ENCODE measurements at regions not wholly inside any gene's neighbourhood (a gene's known extent, or its start where the extent isn't known, plus 50 kb on each side); places are given as distances from the start of the nearest gene placed in this dataset.

DNA sequence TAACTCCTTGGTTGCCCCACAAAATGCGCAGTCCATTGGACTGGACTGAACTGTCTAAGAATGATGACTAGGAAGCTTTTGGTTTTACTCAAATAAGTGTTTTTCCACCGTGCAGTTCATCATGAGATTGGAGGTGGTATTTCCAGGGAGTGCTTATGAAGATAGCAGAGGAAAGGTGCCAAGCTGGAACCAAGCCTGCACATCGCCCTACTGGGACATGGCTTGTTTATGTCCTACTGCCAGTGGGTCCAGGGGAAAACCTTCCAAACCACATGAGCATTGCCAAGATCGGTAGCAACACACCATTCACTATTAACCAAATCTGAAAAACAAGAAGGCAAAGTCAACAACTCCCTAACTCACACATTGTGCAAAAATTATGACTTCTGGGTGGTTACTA, 54.7 kb upstream of the DSCAM start:
- no peak overlapping the region for H3K4me3 ChIP-seq (ENCODE audit: low read length)
- no peak for DNase-seq (ENCODE audit: low read depth)
- TF ChIP-seq, protein P1, sequence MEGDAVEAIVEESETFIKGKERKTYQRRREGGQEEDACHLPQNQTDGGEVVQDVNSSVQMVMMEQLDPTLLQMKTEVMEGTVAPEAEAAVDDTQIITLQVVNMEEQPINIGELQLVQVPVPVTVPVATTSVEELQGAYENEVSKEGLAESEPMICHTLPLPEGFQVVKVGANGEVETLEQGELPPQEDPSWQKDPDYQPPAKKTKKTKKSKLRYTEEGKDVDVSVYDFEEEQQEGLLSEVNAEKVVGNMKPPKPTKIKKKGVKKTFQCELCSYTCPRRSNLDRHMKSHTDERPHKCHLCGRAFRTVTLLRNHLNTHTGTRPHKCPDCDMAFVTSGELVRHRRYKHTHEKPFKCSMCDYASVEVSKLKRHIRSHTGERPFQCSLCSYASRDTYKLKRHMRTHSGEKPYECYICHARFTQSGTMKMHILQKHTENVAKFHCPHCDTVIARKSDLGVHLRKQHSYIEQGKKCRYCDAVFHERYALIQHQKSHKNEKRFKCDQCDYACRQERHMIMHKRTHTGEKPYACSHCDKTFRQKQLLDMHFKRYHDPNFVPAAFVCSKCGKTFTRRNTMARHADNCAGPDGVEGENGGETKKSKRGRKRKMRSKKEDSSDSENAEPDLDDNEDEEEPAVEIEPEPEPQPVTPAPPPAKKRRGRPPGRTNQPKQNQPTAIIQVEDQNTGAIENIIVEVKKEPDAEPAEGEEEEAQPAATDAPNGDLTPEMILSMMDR (conservative IDR thresholded peaks at IDR 0.05; ENCODE audit: low read depth, low read length) = no peak

DNA sequence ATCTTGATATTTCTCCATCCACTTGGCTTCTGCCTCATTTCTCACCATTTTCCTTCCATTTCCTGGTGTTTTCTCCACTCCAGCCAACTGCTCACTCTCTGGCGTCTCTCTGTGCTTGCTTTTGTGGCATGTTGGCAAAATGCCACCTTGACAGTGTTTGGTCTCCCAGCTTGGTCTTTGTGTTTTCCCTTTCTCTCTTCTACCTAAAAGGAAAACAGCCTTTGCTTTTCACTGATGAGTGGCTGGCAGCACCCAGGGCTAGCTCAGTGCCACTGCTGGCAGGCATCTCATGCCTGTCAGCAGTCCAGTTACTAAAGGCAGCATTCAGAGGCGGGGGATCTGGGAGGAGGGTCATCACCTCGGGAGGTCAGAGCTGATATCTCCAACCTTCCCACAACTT, 55.3 kb upstream of the DSCAM start:
- TF ChIP-seq, protein P1 (conservative IDR thresholded peaks at IDR 0.05; ENCODE audit: low read depth, low read length) = no peak
- DNase-seq (ENCODE audit: low read depth) = no peak
- no peak overlapping the region for H3K4me3 ChIP-seq (ENCODE audit: low read length)

DNA sequence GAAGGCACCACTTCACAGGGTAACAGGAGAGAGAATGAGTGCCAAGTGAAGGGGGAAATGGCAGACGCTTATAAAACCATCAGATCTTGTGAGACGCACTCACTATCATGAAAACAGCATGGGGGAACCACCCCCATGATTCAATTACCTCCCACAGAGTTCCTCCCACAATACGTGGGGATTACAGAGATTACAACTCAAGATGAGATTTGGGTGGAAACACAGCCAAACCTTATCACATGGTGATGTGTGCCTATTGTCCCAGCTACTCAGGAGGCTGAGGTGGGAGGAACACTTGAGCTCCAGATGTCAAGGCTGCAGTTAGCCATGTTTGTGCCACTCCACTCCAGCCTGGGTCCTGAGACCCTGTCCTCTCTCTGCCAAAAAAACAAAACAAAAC, 56.0 kb upstream of the DSCAM start:
- no peak overlapping the region for H3K4me3 ChIP-seq (ENCODE audit: low read length)
- TF ChIP-seq, protein P1 (conservative IDR thresholded peaks at IDR 0.05; ENCODE audit: low read depth, low read length) = no peak
- DNase-seq (ENCODE audit: low read depth) = no peak

DNA sequence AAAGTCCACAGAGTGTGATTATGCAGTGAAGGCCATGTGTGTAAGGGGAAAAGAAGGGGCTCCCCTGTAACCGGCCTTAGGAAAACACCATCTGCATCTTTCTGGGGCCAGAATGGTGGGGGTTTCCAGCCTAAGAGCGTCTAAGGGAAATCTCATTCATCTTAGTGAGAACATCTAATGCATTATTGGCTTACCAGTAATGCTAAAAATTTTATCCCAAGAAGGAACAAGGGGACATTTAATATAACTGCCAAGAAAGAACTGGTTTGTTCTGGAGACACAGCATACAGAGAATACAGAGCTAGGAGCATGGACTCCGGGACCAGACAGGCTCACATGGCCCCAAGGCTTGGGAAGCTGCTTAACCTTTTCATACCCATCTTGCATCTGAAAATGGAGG, 58.3 kb upstream of the DSCAM start:
- TF ChIP-seq, protein P1 (conservative IDR thresholded peaks at IDR 0.05; ENCODE audit: low read depth, low read length) = no peak
- no peak overlapping the region for H3K4me3 ChIP-seq (ENCODE audit: low read length)
- DNase-seq (ENCODE audit: low read depth) = no peak

DNA sequence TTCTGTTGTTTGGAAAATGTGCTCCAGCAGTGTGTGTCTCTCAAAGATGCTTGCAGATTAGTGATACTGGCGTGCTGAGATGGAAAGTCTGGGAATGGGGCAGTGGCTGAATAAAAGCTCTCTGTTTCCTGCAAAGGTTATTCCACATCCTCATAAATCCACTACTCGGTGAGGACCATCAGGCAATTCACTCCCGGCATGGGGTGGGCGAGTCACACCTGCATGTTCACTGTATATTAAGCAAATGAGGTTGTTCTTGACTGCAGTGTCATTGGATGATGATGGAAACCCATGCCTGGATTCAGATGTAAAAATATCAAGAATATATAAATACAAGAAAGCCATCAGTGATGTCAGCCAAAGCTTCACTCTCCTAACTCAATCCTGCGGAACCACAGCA, 65.4 kb upstream of the DSCAM start:
- no peak overlapping the region for H3K4me3 ChIP-seq (ENCODE audit: low read length)
- TF ChIP-seq, protein P1 (conservative IDR thresholded peaks at IDR 0.05; ENCODE audit: low read depth, low read length) = no peak
- no peak for DNase-seq (ENCODE audit: low read depth)

DNA sequence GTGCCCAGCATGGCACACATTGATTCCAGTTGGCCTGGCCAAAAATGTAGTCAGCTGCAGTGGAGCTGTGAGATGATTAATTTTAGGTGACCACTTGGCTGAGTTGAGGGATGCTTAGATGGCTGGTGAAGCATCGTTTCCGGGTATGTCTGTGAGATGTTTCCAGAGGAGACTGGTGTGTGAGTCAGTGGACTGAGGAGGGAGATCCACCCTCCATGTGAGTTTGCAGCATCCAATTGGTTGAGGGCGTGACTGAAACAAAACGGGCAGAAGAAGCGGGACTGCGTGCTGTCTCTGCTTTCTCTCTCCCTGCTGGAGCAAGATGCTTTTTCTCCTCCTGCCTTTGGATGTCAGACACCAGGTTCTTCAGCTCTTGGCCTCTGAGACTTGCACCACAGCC, 68.2 kb upstream of the DSCAM start:
- H3K4me3 ChIP-seq (ENCODE audit: low read length) = no peak overlapping the region
- TF ChIP-seq, protein P1 (conservative IDR thresholded peaks at IDR 0.05; ENCODE audit: low read depth, low read length) = no peak
- no peak for DNase-seq (ENCODE audit: low read depth)

DNA sequence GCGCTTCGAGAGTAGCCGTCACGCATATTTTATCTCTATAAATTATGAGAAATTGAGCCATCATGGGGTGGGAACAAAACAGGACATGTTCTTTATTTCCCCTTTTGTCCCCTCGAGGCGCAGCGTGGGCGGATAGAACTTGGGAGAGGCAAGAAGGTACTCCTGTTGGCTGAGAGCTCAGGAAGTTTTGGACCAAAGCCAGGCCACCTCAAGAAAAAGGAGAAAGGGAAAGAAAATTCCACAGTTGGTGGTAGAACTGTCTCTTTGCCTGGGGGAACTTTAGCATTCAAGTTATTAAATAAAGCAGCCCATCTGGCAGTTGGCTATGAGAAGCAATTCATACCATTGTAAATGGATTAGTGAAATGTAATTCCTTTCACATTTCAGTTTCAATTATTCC, 76.4 kb upstream of the DSCAM start:
- DNase-seq (ENCODE audit: low read depth) = no peak
- no peak overlapping the region for H3K4me3 ChIP-seq (ENCODE audit: low read length)
- TF ChIP-seq, protein P1 (conservative IDR thresholded peaks at IDR 0.05; ENCODE audit: low read depth, low read length) = no peak

All from retinal pigment epithelial cell (primary cell).